H9 (cell line): ENCODE measurements at regions not wholly inside any gene's neighbourhood (a gene's known extent, or its start where the extent isn't known, plus 50 kb on each side); places are given as distances from the start of the nearest gene placed in this dataset.

Experiments
- DNase-seq: peaks from one replicate; pipeline ENCODE4 v3.0.0-alpha.2; 2017
- H2AFZ ChIP-seq: one replicate; pipeline ENCODE4 v1.6.1; 2013; ENCODE audit warnings: mild to moderate bottlenecking, low read length, control low read depth, moderate library complexity
- H2AK5ac ChIP-seq: 2 replicates; pipeline ENCODE4 v1.6.1; 2013; ENCODE audit warnings: low read length, control low read depth, mixed read lengths; ENCODE audit not compliant: insufficient read length
- H2BK120ac ChIP-seq: one replicate; pipeline ENCODE4 v1.6.1; 2013; ENCODE audit warnings: low read depth, mild to moderate bottlenecking, low read length, control low read depth, inconsistent platforms; ENCODE audit not compliant: poor library complexity, severe bottlenecking
- H2BK12ac ChIP-seq: 2 replicates; pipeline ENCODE4 v1.6.1; 2013; ENCODE audit warnings: low read length, control low read depth, mixed read lengths, low read depth; ENCODE audit not compliant: insufficient read length
- H2BK15ac ChIP-seq: 2 replicates; pipeline ENCODE4 v1.6.1; 2013; ENCODE audit warnings: low read depth, low read length, control low read depth
- H2BK20ac ChIP-seq: one replicate; pipeline ENCODE4 v1.6.1; 2013; ENCODE audit warnings: low read depth, mild to moderate bottlenecking, low read length, control low read depth, inconsistent platforms; ENCODE audit not compliant: poor library complexity, severe bottlenecking
- H2BK5ac ChIP-seq: 2 replicates; pipeline ENCODE4 v1.6.1; 2013; ENCODE audit warnings: low read length, control low read depth, mixed read lengths; ENCODE audit not compliant: insufficient read length
- H3K14ac ChIP-seq: 2 replicates; pipeline ENCODE4 v1.6.1; 2013; ENCODE audit warnings: low read length, control low read depth; ENCODE audit not compliant: insufficient read depth
- H3K18ac ChIP-seq: 2 replicates; pipeline ENCODE4 v1.6.1; 2013; ENCODE audit warnings: low read depth, mild to moderate bottlenecking, mixed read lengths, low read length, control low read depth; ENCODE audit not compliant: insufficient read length
- H3K23ac ChIP-seq: 2 replicates; pipeline ENCODE4 v1.6.1; 2013; ENCODE audit warnings: low read length, control low read depth, mixed read lengths, low read depth; ENCODE audit not compliant: insufficient read length
- H3K23me2 ChIP-seq: 2 replicates; pipeline ENCODE4 v1.6.1; 2013; ENCODE audit warnings: low read depth, mild to moderate bottlenecking, mixed read lengths, low read length, control low read depth; ENCODE audit not compliant: insufficient read length, poor library complexity, severe bottlenecking
- H3K27ac ChIP-seq: 2 replicates; pipeline ENCODE4 v1.5.1; 2013; ENCODE audit warnings: low read length, control low read depth, mixed read lengths, low read depth; ENCODE audit not compliant: insufficient read length
- H3K27me3 ChIP-seq: 2 replicates; pipeline ENCODE4 v1.6.1; 2013; ENCODE audit warnings: low read length, control low read depth, inconsistent platforms; ENCODE audit not compliant: insufficient read depth
- H3K4ac ChIP-seq: 2 replicates; pipeline ENCODE4 v1.6.1; 2013; ENCODE audit warnings: low read depth, mild to moderate bottlenecking, control low read depth, inconsistent platforms, low read length, moderate library complexity
- H3K4me1 ChIP-seq: 2 replicates; pipeline ENCODE4 v1.6.1; 2013; ENCODE audit warnings: low read length, control low read depth, inconsistent platforms; ENCODE audit not compliant: insufficient read depth
- H3K4me2 ChIP-seq: 2 replicates; pipeline ENCODE4 v1.6.1; 2013; ENCODE audit warnings: low read length, control low read depth, mixed read lengths; ENCODE audit not compliant: insufficient read length, insufficient read depth
- H3K56ac ChIP-seq: 2 replicates; pipeline ENCODE4 v1.6.1; 2013; ENCODE audit warnings: low read depth, mild to moderate bottlenecking, mixed read lengths, low read length, control low read depth; ENCODE audit not compliant: insufficient read length
- H3K79me1 ChIP-seq: 2 replicates; pipeline ENCODE4 v1.6.1; 2013; ENCODE audit warnings: low read depth, mild to moderate bottlenecking, moderate library complexity, low read length, control low read depth, inconsistent platforms; ENCODE audit not compliant: insufficient read depth, poor library complexity, severe bottlenecking
- H3K79me2 ChIP-seq: 2 replicates; pipeline ENCODE4 v1.6.1; 2013; ENCODE audit warnings: low read length, control low read depth, inconsistent platforms; ENCODE audit not compliant: insufficient read depth
- H3K9ac ChIP-seq: 2 replicates; pipeline ENCODE4 v1.6.1; 2013; ENCODE audit warnings: low read length, control low read depth, mixed read lengths; ENCODE audit not compliant: insufficient read length; ENCODE audit errors: extremely low read depth
- H3K9me3 ChIP-seq: one replicate; pipeline ENCODE4 v1.6.1; 2013; ENCODE audit warnings: low read depth, low read length, inconsistent platforms; ENCODE audit not compliant: control insufficient read depth
- H3T11ph ChIP-seq: one replicate; pipeline ENCODE4 v1.6.1; 2013; ENCODE audit warnings: mild to moderate bottlenecking, low read length, control low read depth, inconsistent platforms
- H4K20me1 ChIP-seq: one replicate; pipeline ENCODE4 v1.6.1; 2013; ENCODE audit not compliant: control insufficient read depth, insufficient read length, insufficient read depth
- H4K5ac ChIP-seq: 2 replicates; pipeline ENCODE4 v1.6.1; 2013; ENCODE audit warnings: low read depth, mild to moderate bottlenecking, mixed read lengths, low read length, control low read depth; ENCODE audit not compliant: insufficient read length
- H4K8ac ChIP-seq: replicated peaks from 2 replicates; pipeline ENCODE4 v1.6.1; 2013; ENCODE audit warnings: low read length, control low read depth, mixed read lengths, low read depth; ENCODE audit not compliant: insufficient read length
- H4K91ac ChIP-seq: 2 replicates; pipeline ENCODE4 v1.6.1; 2013; ENCODE audit warnings: low read depth, mild to moderate bottlenecking, moderate library complexity, mixed read lengths, low read length, control low read depth; ENCODE audit not compliant: insufficient read length
- H3K27ac Mint-ChIP-seq, 3 experiments: 2 replicates in 2 of 3; 3 replicates in 1 of 3; pipeline ENCODE4 v1.8.0; 2020 to 2021; ENCODE audit warnings: mixed read lengths in 3 of 3, mild to moderate bottlenecking in 1 of 3, moderate library complexity in 1 of 3
- H3K27me3 Mint-ChIP-seq: 2 replicates; pipeline ENCODE4 v1.8.0; 2021; ENCODE audit warnings: low read depth, mild to moderate bottlenecking, moderate library complexity, mixed read lengths
- H3K36me3 Mint-ChIP-seq, 3 experiments: 2 replicates in 2 of 3; 3 replicates in 1 of 3; pipeline ENCODE4 v1.8.0; 2020 to 2021; ENCODE audit warnings: low read depth in 3 of 3, mixed read lengths in 3 of 3; ENCODE audit not compliant: insufficient read depth in 1 of 3
- H3K4me1 Mint-ChIP-seq, 2 experiments: 2 replicates each; pipeline ENCODE4 v1.8.0; 2020; ENCODE audit warnings: mixed read lengths in 2 of 2
- H3K4me3 Mint-ChIP-seq, 2 experiments: 2 replicates in 1 of 2; 3 replicates in 1 of 2; pipeline ENCODE4 v1.8.0; 2020 to 2021; ENCODE audit warnings: mild to moderate bottlenecking in 2 of 2, mixed read lengths in 2 of 2, moderate library complexity in 1 of 2
- H3K9me3 Mint-ChIP-seq, 2 experiments: 2 replicates in 1 of 2; 3 replicates in 1 of 2; pipeline ENCODE4 v1.8.0; 2020; ENCODE audit warnings: mild to moderate bottlenecking in 2 of 2, mixed read lengths in 2 of 2, moderate library complexity in 1 of 2
- WGBS: extraction: QIAGEN DNeasy Blood & Tissue Kit; methylation state at CpG from one replicate; pipeline ENCODE4 v1.1.7; 2013; ENCODE audit warnings: missing lambda C conversion rate, low lambda C conversion rate, mixed read lengths; ENCODE audit not compliant: insufficient read length; ENCODE audit errors: extremely low coverage; 5-methylcytosine and 5-hydroxymethylcytosine counted together
- TF ChIP-seq, protein P1 (sequence below): fragments of 200-600 bp; sonication (generic); conservative IDR thresholded peaks from 3 replicates; pipeline ENCODE4 v1.8.0; 2021; ENCODE audit warnings: antibody characterized with exemption, mild to moderate bottlenecking

- Histone ChIP-seq H2BK120ac (no peak overlapping the region), H2BK12ac (no peak overlapping the region), H3K79me2 (no peaks in the 10 kb centered on the region), H3K27me3 (no peaks in the 10 kb centered on the region), H4K91ac (no peak overlapping the region), H3K23ac (no peak overlapping the region), H3K14ac (no peak overlapping the region), H3K27ac (no peak overlapping the region), H3K4ac (no peak overlapping the region), H3K79me1 (no peaks in the 10 kb centered on the region), H2BK20ac (no peak overlapping the region), H3T11ph (no peak overlapping the region), H3K4me2 (no peak overlapping the region), H2AFZ (no peak overlapping the region), H3K9me3 (no peaks in the 10 kb centered on the region), H2AK5ac (no peak overlapping the region), H3K23me2 (no peaks in the 10 kb centered on the region), H4K5ac (no peak overlapping the region), H3K56ac (no peak overlapping the region), H3K9ac (no peak overlapping the region), H4K20me1 (no peaks in the 10 kb centered on the region), H3K18ac (no peak overlapping the region), H3K4me1 (no peaks in the 10 kb centered on the region), H2BK5ac (no peak overlapping the region), H4K8ac (no peak overlapping the region), H2BK15ac (no peak overlapping the region)
- Mint-ChIP-seq H3K27me3 (no peaks in the 10 kb centered on the region), H3K9me3 (peaks cover 4 to 6% of the 10 kb centered on the region in 2 experiments; a peak in 4 of 5 replicates), H3K4me3 (no peak overlapping the region), H3K36me3 (peaks cover 0 to 4% (median 0%) of the 10 kb centered on the region in 3 experiments; a peak in 2 of 7 replicates), H3K4me1 (peaks cover 0 to 2% of the 10 kb centered on the region in 2 experiments; a peak in 1 of 4 replicates), H3K27ac (no peak overlapping the region)
- TF ChIP-seq, protein P1, sequence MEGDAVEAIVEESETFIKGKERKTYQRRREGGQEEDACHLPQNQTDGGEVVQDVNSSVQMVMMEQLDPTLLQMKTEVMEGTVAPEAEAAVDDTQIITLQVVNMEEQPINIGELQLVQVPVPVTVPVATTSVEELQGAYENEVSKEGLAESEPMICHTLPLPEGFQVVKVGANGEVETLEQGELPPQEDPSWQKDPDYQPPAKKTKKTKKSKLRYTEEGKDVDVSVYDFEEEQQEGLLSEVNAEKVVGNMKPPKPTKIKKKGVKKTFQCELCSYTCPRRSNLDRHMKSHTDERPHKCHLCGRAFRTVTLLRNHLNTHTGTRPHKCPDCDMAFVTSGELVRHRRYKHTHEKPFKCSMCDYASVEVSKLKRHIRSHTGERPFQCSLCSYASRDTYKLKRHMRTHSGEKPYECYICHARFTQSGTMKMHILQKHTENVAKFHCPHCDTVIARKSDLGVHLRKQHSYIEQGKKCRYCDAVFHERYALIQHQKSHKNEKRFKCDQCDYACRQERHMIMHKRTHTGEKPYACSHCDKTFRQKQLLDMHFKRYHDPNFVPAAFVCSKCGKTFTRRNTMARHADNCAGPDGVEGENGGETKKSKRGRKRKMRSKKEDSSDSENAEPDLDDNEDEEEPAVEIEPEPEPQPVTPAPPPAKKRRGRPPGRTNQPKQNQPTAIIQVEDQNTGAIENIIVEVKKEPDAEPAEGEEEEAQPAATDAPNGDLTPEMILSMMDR = no peak
- DNase-seq = no peak
- no CpG with 5 or more reads among the region's 3 CpGs for WGBS
Measured at GRCh38 chr3:30314757-30315325, 291.6 kb upstream of the TGFBR2 start.
